HEK293 (cell line): ENCODE measurements at regions not wholly inside any gene's neighbourhood (a gene's known extent, or its start where the extent isn't known, plus 50 kb on each side); places are given as distances from the start of the nearest gene placed in this dataset.

Source experiments
- CTCF ChIA-PET: fragments of 350-600 bp; formaldehyde crosslinking; extraction: SDS; loops from one replicate; lab custom pipeline; 2021; ENCODE audit warnings: antibody characterized with exemption; lab: Yijun Ruan, JAX
- POLR2A ChIA-PET: fragments of 300-600 bp; formaldehyde crosslinking; extraction: SDS; loops from one replicate; lab custom pipeline; 2020; ENCODE audit warnings: antibody characterized with exemption, inconsistent platforms; lab: Yijun Ruan, JAX
- H3K27ac ChIP-seq: fragments of 200-500 bp; sonication (Bioruptor generic); 2 replicates; pipeline ENCODE4 v1.5.1; 2014; ENCODE audit warnings: low read depth, low read length, control low read depth, inconsistent platforms; ENCODE audit errors: extremely low read depth
- H3K36me3 ChIP-seq, 2 experiments: fragments of 200-500 bp in 1 of 2; sonication (Bioruptor generic) in 1 of 2; 1 replicate in 1 of 2; 2 replicates in 1 of 2; pipeline ENCODE4 v1.5.1; 2014 to 2017; ENCODE audit warnings: inconsistent platforms in 2 of 2, low read length in 2 of 2; ENCODE audit not compliant: control insufficient read depth in 2 of 2, insufficient read depth in 1 of 2
- H3K4me1 ChIP-seq: fragments of 200-500 bp; sonication (Bioruptor generic); 2 replicates; pipeline ENCODE4 v1.5.1; 2014; ENCODE audit warnings: mild to moderate bottlenecking, low read length, inconsistent platforms; ENCODE audit not compliant: control insufficient read depth, insufficient read depth
- H3K4me3 ChIP-seq: 2 replicates; pipeline ENCODE4 v1.5.1; 2011; ENCODE audit warnings: low read depth, mild to moderate bottlenecking, control low read depth, low read length, moderate library complexity
- H3K9me3 ChIP-seq: fragments of 200-500 bp; sonication (Bioruptor generic); 2 replicates; pipeline ENCODE4 v1.5.1; 2014; ENCODE audit warnings: low read depth, low read length, inconsistent platforms; ENCODE audit not compliant: control insufficient read depth, insufficient read depth
- HOXC10 ChIP-seq: sonication (generic); formaldehyde crosslinking; IDR thresholded peaks from 2 replicates; pipeline ENCODE4 v1.8.1; 2023; ENCODE audit warnings: mild to moderate bottlenecking, missing genetic modification reagents
- RBAK ChIP-seq: fragments of 450-650 bp; formaldehyde crosslinking; IDR thresholded peaks from 2 replicates; pipeline ENCODE4 v1.5.1; 2016; ENCODE audit warnings: missing biosample characterization, missing genetic modification characterization
- TCF7L2 ChIP-seq: IDR thresholded peaks from 2 replicates; pipeline ENCODE4 v1.6.1; 2011; ENCODE audit warnings: low read depth, mild to moderate bottlenecking, inconsistent platforms, low read length, moderate library complexity, borderline replicate concordance
- ZNF146 ChIP-seq: fragments of 450-650 bp; formaldehyde crosslinking; IDR thresholded peaks from 2 replicates; pipeline ENCODE4 v1.5.1; 2016; ENCODE audit warnings: missing biosample characterization, missing genetic modification characterization
- ZNF18 ChIP-seq: fragments of 450-650 bp; formaldehyde crosslinking; IDR thresholded peaks from 2 replicates; pipeline ENCODE4 v1.5.1; 2016; ENCODE audit warnings: missing biosample characterization, missing genetic modification characterization
- ZNF311 ChIP-seq: fragments of 450-650 bp; formaldehyde crosslinking; IDR thresholded peaks from 2 replicates; pipeline ENCODE4 v1.5.1; 2017; ENCODE audit warnings: missing biosample characterization, missing genetic modification characterization, borderline replicate concordance
- ZNF324 ChIP-seq: fragments of 450-650 bp; formaldehyde crosslinking; IDR thresholded peaks from 2 replicates; pipeline ENCODE4 v1.5.1; 2016; ENCODE audit warnings: missing biosample characterization, missing genetic modification characterization
- ZNF335 ChIP-seq: fragments of 450-650 bp; formaldehyde crosslinking; conservative IDR thresholded peaks from 2 replicates; pipeline ENCODE4 v1.5.1; 2016; ENCODE audit warnings: missing biosample characterization, missing genetic modification characterization
- ZNF354C ChIP-seq: fragments of 450-650 bp; formaldehyde crosslinking; IDR thresholded peaks from 2 replicates; pipeline ENCODE4 v1.5.1; 2016; ENCODE audit warnings: missing biosample characterization, missing genetic modification characterization, low read depth, borderline replicate concordance
- ZNF426 ChIP-seq: fragments of 450-650 bp; formaldehyde crosslinking; IDR thresholded peaks from 2 replicates; pipeline ENCODE4 v1.5.1; 2017; ENCODE audit warnings: missing biosample characterization, missing genetic modification characterization, mild to moderate bottlenecking, inconsistent platforms, moderate library complexity
- ZNF514 ChIP-seq: fragments of 450-650 bp; formaldehyde crosslinking; IDR thresholded peaks from 2 replicates; pipeline ENCODE4 v1.5.1; 2016; ENCODE audit warnings: missing biosample characterization, missing genetic modification characterization
- ZNF560 ChIP-seq: fragments of 450-650 bp; formaldehyde crosslinking; IDR thresholded peaks from 2 replicates; pipeline ENCODE4 v1.5.1; 2017; ENCODE audit warnings: missing biosample characterization, missing genetic modification characterization, borderline replicate concordance
- ZNF580 ChIP-seq: fragments of 450-650 bp; formaldehyde crosslinking; IDR thresholded peaks from 2 replicates; pipeline ENCODE4 v1.5.1; 2016; ENCODE audit warnings: missing biosample characterization, missing genetic modification characterization
- ZNF664 ChIP-seq: fragments of 450-650 bp; formaldehyde crosslinking; IDR thresholded peaks from 2 replicates; pipeline ENCODE4 v1.5.1; 2016; ENCODE audit warnings: missing biosample characterization, missing genetic modification characterization
- ZNF843 ChIP-seq: fragments of 450-650 bp; formaldehyde crosslinking; IDR thresholded peaks from 2 replicates; pipeline ENCODE4 v1.5.1; 2016; ENCODE audit warnings: missing biosample characterization, missing genetic modification characterization
- TF ChIP-seq, protein P1 (sequence below): fragments of 450-650 bp; formaldehyde crosslinking; IDR thresholded peaks from 2 replicates; pipeline ENCODE4 v1.5.1; 2016; ENCODE audit warnings: missing biosample characterization, missing genetic modification characterization
- TF ChIP-seq, protein P2 (sequence below): fragments of 450-650 bp; formaldehyde crosslinking; IDR thresholded peaks from 2 replicates; pipeline ENCODE4 v1.5.1; 2016; ENCODE audit warnings: missing biosample characterization, missing genetic modification characterization
- TF ChIP-seq, protein P3 (sequence below): fragments of 450-650 bp; formaldehyde crosslinking; IDR thresholded peaks from 2 replicates; pipeline ENCODE4; 2016; ENCODE audit warnings: missing biosample characterization, missing genetic modification characterization

GRCh38 chr1:191358724-191359123 is 799.5 kb upstream of the RGS18 start:
- Histone ChIP-seq H3K4me3 (no peak overlapping the region), H3K4me1 (no peaks in the 10 kb centered on the region), H3K9me3 (no peaks in the 10 kb centered on the region), H3K27ac (no peak overlapping the region), H3K36me3 (no peaks in the 10 kb centered on the region)
- CTCF ChIA-PET, result no interaction called here
- POLR2A ChIA-PET, result no interaction called here
- TF ChIP-seq TCF7L2 (no peak), ZNF311 (no peak), ZNF514 (tag by site-specific recombination) (no peak), ZNF426 (tag by site-specific recombination) (no peak), ZNF324 (tag by site-specific recombination) (no peak), ZNF664 (tag by site-specific recombination) (no peak), RBAK (tag by site-specific recombination) (no peak), ZNF335 (tag by site-specific recombination) (no peak), ZNF843 (tag by site-specific recombination) (no peak), ZNF354C (tag by site-specific recombination) (no peak), HOXC10 (CRISPR knock-in tag) (no peak)
- TF ChIP-seq, protein P1, sequence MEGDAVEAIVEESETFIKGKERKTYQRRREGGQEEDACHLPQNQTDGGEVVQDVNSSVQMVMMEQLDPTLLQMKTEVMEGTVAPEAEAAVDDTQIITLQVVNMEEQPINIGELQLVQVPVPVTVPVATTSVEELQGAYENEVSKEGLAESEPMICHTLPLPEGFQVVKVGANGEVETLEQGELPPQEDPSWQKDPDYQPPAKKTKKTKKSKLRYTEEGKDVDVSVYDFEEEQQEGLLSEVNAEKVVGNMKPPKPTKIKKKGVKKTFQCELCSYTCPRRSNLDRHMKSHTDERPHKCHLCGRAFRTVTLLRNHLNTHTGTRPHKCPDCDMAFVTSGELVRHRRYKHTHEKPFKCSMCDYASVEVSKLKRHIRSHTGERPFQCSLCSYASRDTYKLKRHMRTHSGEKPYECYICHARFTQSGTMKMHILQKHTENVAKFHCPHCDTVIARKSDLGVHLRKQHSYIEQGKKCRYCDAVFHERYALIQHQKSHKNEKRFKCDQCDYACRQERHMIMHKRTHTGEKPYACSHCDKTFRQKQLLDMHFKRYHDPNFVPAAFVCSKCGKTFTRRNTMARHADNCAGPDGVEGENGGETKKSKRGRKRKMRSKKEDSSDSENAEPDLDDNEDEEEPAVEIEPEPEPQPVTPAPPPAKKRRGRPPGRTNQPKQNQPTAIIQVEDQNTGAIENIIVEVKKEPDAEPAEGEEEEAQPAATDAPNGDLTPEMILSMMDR (tag by site-specific recombination), result no peak
- TF ChIP-seq, protein P2, sequence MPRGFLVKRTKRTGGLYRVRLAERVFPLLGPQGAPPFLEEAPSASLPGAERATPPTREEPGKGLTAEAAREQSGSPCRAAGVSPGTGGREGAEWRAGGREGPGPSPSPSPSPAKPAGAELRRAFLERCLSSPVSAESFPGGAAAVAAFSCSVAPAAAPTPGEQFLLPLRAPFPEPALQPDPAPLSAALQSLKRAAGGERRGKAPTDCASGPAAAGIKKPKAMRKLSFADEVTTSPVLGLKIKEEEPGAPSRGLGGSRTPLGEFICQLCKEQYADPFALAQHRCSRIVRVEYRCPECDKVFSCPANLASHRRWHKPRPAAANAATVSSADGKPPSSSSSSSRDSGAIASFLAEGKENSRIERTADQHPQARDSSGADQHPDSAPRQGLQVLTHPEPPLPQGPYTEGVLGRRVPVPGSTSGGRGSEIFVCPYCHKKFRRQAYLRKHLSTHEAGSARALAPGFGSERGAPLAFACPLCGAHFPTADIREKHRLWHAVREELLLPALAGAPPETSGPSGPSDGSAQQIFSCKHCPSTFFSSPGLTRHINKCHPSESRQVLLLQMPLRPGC (tag by site-specific recombination), result no peak
- TF ChIP-seq, protein P3, sequence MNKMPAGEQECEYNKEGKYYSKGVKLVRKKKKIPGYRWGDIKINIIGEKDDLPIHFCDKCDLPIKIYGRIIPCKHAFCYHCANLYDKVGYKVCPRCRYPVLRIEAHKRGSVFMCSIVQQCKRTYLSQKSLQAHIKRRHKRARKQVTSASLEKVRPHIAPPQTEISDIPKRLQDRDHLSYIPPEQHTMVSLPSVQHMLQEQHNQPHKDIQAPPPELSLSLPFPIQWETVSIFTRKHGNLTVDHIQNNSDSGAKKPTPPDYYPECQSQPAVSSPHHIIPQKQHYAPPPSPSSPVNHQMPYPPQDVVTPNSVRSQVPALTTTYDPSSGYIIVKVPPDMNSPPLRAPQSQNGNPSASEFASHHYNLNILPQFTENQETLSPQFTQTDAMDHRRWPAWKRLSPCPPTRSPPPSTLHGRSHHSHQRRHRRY, result no peak

DNA sequence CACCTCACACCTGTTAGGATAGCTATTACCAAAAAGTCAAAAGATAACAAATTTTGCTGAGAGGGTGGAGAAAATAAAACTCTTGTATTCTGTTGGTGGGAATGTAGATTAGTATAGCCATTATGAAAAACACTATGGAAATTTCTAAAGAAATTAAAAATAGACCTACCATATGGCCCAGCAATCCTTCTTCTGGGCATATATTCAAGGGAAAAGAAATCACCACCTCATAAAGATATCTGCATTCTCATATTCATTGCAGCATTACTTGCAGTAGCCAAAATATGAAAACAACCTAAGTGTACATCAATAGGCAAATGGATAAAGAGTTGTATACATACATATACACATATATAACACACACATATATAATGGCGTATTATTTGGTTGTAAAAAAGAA is 791.6 kb upstream of the RGS18 start:
- TF ChIP-seq ZNF146 (tag by site-specific recombination), result no peak
- TF ChIP-seq ZNF18 (tag by site-specific recombination), result no peak
- no peak for TF ChIP-seq ZNF560 (tag by site-specific recombination)
- TF ChIP-seq ZNF843 (tag by site-specific recombination), result no peak
- no peak for TF ChIP-seq ZNF580
- no peak overlapping the region for H3K27ac ChIP-seq
- POLR2A ChIA-PET, result no interaction called here
- no peaks in the 10 kb centered on the region for H3K9me3 ChIP-seq
- CTCF ChIA-PET, result no interaction called here
- H3K36me3 ChIP-seq, result no peaks in the 10 kb centered on the region
- H3K4me1 ChIP-seq, result no peaks in the 10 kb centered on the region
- H3K4me3 ChIP-seq, result no peak overlapping the region
